Embryonic facial prominence (tissue), 1 donor: ENCODE measurements at regions not wholly inside any gene's neighbourhood (a gene's known extent, or its start where the extent isn't known, plus 50 kb on each side); places are given as distances from the start of the nearest gene placed in this dataset.

Source experiments
- DNase-seq: peaks from one replicate; pipeline ENCODE4 v3.0.0-alpha.2; 2016; ENCODE audit errors: extremely low spot score

- DNase-seq: no peak
These were observed 478.1 kb upstream of the NBEA start for GRCh38 chr13:34464011-34464410.

DNA sequence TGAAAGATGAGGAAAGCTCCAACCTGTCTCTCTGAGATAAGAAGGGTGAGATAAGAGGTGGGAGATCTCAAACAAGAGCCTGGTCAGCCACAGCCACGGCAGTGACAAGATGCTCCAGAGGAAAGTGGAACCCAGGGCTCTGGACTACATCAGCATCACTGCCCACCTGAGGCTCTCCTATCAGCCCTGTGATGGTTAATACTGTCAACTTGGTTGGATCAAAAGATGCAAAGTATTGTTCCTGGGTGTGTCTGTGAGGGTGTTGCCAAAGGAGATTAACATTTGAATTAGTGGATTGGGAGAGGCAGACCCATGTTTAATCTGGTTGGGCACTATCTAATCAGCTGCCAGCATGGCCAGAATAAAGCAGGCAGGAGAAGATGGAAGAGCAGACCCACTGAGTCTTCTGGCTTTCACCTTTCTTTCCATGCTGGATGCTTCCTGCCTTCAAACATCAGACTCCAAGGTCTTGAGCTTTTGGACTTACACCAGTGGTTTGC is 476.6 kb upstream of the NBEA start:
- DNase-seq: no peak

- no peak for DNase-seq
These were observed 475.8 kb upstream of the NBEA start for GRCh38 chr13:34466301-34466700.

DNA sequence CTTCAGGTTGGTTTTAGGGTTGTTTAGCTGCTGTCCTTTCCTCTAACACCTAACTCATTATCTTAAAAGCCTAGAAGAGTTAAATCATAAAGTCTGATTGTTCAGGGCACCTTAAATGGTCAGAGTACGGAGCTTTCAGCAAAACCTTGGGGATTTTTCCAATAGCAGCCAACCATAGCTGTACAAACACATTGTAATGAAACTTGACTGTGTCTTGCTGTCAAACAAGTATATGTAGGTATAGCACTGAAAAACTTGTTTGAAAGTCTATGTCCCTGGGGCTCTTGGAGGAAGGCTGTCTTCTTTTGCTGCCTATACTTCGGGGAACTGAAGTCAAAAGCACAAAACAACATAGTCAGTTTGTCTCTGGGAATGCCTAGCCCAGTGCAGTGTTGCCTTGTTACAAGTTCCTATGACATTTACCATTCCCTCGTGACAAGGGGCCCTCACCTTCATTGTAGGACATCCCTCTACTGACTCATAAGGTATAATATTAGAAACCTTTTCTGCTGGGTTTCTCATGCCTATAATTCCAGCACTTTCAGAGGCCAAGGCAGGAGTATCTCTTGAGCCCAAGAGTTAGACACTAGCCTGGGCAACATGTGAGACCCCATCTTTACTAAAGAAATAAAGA is 474.5 kb upstream of the NBEA start:
- no peak for DNase-seq

GRCh38 chr13:34469196-34469986 is 472.7 kb upstream of the NBEA start:
- DNase-seq: no peak

DNA sequence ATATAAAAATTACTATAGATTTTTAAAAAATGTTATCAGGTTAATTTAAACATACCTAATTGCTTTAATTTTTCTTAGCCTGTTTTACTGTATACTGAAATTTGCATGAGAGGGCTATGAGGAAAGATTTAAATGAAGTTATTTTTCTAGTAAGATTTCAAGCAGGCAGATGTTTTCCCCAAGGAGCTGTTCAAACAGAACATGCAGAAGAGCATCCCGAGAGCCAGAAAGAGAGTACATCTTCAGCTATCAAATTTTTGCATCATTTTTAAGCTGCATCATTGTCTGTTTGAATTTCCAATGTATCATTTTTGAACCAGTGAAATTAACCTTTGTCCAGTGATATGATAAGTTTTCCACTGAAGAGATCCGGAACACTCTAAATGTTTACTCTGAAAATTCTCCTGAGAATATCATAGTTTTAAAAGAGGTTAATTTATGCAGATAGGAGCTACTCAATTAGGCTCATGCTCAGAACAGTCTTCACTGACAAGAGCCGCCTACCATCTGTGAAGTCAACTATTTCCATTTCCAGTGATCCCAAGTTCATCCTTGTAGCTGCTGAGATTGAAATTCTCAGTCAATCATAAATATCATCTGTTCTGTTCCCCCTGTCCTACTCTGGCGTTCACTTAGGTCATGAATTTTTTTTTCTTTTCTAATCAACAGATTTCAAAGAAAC is 467.7 kb upstream of the NBEA start:
- no peak for DNase-seq

DNA sequence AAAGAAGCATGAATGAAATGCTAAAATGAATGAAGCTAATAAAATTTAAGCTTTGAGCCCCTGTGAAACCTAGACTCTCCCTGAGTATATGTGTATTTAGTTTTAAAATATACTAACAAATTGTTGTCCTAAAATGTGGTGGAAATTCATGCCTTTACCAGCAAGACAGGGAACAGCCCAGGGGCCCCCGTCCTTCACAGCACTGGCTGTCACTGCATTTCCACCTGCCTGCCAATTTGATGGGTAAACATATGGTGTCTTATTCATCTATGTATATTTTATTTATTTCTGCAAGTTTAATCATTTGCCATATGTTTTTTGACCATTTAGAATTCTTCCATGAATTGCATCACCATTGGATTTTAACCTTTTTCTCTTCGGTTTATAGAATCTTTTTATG is 463.7 kb upstream of the NBEA start:
- no peak for DNase-seq

GRCh38 chr13:34502011-34502410 is 440.1 kb upstream of the NBEA start:
- no peak for DNase-seq

DNA sequence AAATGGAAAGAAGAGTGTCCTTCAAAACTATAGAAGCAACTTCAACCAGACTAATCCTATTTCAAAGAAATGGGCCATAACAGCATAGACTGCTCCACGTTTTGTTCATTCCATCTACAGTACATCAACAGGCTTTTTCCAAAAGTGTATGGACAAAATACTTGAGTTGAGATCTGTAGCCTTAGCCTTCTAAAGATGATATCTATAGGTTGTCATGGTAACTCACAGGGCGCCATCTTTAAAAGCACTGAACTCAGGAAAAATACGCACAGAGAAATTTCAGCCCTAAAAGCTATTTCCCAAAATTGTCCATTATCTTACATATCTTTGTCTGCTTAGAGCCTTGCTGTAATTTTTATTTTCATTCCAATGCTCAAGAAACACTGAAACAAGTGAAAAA is 439.4 kb upstream of the NBEA start:
- DNase-seq: no peak

DNA sequence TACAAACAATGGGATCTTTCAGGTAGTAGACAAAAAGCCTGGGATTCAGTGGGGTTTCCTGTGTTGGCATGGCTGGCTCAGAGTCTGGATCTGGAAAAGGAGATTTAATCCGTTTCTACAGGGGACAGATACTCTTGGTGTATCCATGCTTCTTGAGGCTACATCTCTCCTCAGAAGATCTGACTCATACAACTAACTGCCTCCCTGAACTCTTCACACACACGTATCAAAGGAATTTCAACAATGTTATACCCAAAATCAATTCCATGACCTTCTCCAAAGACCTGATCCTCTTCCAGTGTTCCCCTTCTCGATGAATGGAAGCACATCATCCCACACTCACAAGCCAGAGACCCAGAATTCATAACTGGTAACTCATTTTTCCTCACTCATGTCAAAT is 435.3 kb upstream of the NBEA start:
- no peak for DNase-seq

- DNase-seq: no peak
These were observed 434.4 kb upstream of the NBEA start for GRCh38 chr13:34507630-34508029.

DNA sequence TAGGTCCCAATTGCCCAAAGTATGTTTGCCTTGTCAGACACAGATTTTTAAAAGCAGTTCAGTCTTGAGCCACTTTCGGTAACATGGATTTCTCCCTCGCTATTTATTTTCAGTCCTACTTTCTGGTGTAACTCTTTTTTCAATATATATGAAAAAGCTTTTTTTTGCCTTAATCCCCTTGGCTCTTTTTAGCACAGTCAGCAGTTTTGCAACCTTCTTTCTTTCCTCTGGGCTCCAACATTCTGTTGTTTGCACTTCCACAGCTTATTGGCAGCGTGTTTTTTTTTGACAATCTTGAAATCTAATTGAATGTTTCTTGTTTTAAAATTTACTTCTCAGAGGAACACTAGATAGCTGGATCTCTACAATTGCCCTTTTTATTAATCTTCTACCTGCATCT is 429.3 kb upstream of the NBEA start:
- DNase-seq: no peak

- no peak for DNase-seq
These were observed 428.5 kb upstream of the NBEA start for GRCh38 chr13:34513526-34513925.

DNA sequence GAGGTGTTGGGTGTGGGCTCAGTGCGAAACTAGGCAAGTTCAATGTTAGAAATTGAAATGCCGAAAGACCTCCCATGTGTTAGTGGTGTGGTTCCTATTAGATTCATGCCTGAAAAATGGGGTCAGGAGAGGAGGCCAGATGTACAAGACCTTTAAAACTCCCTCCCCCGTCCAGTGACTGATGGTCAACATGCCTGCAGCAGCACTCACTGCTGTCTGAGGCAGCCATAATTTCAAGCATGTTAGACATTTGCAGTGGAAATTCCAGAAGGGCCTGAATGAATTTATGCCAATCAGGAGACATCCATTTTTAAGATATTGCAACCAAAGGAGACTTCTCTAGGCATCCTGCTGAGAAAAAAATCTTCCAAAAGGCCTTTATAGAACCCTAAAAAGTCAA is 426.9 kb upstream of the NBEA start:
- DNase-seq: no peak

DNA sequence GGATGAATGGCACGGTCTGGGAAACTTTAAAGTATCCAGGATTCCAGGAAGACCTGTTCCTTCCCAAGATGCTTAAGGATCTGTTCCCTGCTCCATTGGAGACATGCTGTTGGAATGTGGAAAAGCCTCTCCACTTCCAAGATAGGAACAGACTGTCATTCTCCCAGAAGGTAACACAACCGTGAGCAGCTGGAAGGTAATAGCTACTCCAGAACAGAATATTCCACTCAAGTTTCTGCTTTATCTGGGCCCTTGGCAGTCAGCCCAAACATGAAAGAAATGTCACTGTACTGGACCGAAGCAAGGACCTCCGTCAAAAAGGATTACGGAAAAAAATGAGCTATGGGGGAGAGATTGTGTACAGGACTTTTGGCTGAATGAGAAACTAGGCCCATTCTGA is 420.9 kb upstream of the NBEA start:
- no peak for DNase-seq

GRCh38 chr13:34522808-34523207 is 419.3 kb upstream of the NBEA start:
- no peak for DNase-seq

GRCh38 chr13:34523406-34523805 is 418.7 kb upstream of the NBEA start:
- DNase-seq: no peak

DNA sequence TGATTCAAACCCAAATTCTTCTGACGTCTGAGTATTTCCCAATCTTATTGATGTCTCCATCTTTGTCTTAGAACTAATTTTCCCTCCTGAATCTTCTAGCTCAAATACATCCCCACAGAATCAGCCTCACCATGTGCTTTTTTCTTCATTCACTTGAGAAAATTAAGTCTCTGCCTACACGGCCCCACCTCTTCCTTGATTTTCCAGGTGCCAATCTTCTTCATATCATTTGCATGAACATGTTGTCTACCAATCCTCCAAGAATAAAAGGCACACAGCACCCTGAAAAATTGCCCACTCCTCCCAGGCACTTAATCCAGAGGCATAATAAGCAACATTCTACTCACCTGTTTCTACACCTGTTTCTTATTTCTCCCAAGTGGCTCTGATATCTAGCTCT is 408.1 kb upstream of the NBEA start:
- DNase-seq: no peak

DNA sequence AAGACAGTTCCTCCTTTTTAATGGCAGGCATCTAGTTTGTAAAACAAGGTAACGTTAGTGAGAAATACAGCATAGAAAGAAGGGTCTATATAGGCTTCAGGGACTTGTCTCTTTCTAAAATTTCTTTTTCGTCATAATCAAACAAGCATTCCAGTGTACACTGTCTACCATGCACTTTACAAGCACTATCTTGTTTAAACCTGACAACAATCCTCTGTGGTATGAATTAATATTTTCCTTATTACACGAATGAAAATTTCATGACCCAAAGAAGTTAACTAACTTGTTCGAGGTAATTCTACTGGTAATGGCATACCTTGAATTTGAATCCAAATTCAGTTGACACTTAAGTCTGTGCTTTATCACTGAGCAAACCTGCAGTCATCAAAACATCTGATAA is 399.7 kb upstream of the NBEA start:
- no peak for DNase-seq

- DNase-seq: no peak
These were observed 398.2 kb upstream of the NBEA start for GRCh38 chr13:34543836-34544235.

- DNase-seq: no peak
These were observed 396.6 kb upstream of the NBEA start for GRCh38 chr13:34545461-34545860.

- no peak for DNase-seq
These were observed 395.5 kb upstream of the NBEA start for GRCh38 chr13:34546344-34547250.
